Neutrophil (primary cell): ENCODE measurements at regions not wholly inside any gene's neighbourhood (a gene's known extent, or its start where the extent isn't known, plus 50 kb on each side); places are given as distances from the start of the nearest gene placed in this dataset.
"Not testable (repeated sequence)": the region's sequence is repeated elsewhere in the genome, so short reads cannot be mapped to it uniquely, and the experiment has no call there.

Experiments used
- H3K27ac ChIP-seq: fragments of 200-600 bp; sonication (generic); 2 replicates; pipeline ENCODE4 v1.5.1; 2016; ENCODE audit warnings: mild to moderate bottlenecking, moderate library complexity
- H3K27me3 ChIP-seq: fragments of 200-600 bp; sonication (generic); 2 replicates; pipeline ENCODE4 v1.6.0; 2016; ENCODE audit warnings: mild to moderate bottlenecking
- H3K36me3 ChIP-seq: fragments of 200-600 bp; sonication (generic); 2 replicates; pipeline ENCODE4 v1.5.1; 2017
- H3K4me1 ChIP-seq, 2 experiments: fragments of 200-600 bp in 1 of 2; sonication (generic) in 1 of 2; 1 replicate in 1 of 2; 2 replicates in 1 of 2; pipeline versions ENCODE4 v1.5.1 to v1.6.1; 2013 to 2016; ENCODE audit warnings: low read depth in 1 of 2, low read length in 1 of 2, mild to moderate bottlenecking in 1 of 2, moderate library complexity in 1 of 2; ENCODE audit not compliant: control insufficient read depth in 1 of 2, insufficient read depth in 1 of 2
- H3K4me3 ChIP-seq, 2 experiments: fragments of 200-600 bp in 1 of 2; sonication (generic) in 1 of 2; 1 replicate in 1 of 2; 2 replicates in 1 of 2; pipeline ENCODE4 v1.5.1; 2013 to 2016; ENCODE audit warnings: low read depth in 1 of 2, low read length in 1 of 2, mild to moderate bottlenecking in 1 of 2, moderate library complexity in 1 of 2
- H3K9me3 ChIP-seq: fragments of 200-600 bp; sonication (generic); 2 replicates; pipeline ENCODE4 v1.5.1; 2016
- TF ChIP-seq, protein P1 (sequence below): fragments of 200-600 bp; sonication (generic); IDR thresholded peaks from 2 replicates; pipeline ENCODE4 v1.5.1; 2016; ENCODE audit warnings: antibody characterized with exemption

GRCh38 chr9:78698371-78698770 is 401.4 kb downstream of the PSAT1 start:
- H3K4me3 ChIP-seq = no peak overlapping the region
- TF ChIP-seq, protein P1, sequence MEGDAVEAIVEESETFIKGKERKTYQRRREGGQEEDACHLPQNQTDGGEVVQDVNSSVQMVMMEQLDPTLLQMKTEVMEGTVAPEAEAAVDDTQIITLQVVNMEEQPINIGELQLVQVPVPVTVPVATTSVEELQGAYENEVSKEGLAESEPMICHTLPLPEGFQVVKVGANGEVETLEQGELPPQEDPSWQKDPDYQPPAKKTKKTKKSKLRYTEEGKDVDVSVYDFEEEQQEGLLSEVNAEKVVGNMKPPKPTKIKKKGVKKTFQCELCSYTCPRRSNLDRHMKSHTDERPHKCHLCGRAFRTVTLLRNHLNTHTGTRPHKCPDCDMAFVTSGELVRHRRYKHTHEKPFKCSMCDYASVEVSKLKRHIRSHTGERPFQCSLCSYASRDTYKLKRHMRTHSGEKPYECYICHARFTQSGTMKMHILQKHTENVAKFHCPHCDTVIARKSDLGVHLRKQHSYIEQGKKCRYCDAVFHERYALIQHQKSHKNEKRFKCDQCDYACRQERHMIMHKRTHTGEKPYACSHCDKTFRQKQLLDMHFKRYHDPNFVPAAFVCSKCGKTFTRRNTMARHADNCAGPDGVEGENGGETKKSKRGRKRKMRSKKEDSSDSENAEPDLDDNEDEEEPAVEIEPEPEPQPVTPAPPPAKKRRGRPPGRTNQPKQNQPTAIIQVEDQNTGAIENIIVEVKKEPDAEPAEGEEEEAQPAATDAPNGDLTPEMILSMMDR = no peak
- H3K27ac ChIP-seq = peak overlapping the region; percentile 95

GRCh38 chr9:78699217-78699616 is 402.3 kb downstream of the PSAT1 start:
- not testable (repeated sequence) for H3K9me3 ChIP-seq, H3K27me3 ChIP-seq, H3K27ac ChIP-seq, H3K36me3 ChIP-seq, H3K4me3 ChIP-seq
- peaks cover 45 to 48% of the 10 kb centered on the region in 2 experiments for H3K4me1 ChIP-seq

More at GRCh38 chr9:78698371-78698770, 401.4 kb downstream of the PSAT1 start:
- peaks cover 54 to 56% of the 10 kb centered on the region in 2 experiments for H3K4me1 ChIP-seq
- H3K36me3 ChIP-seq = no peaks in the 10 kb centered on the region
- H3K27me3 ChIP-seq = no peaks in the 10 kb centered on the region
- no peaks in the 10 kb centered on the region for H3K9me3 ChIP-seq

DNA sequence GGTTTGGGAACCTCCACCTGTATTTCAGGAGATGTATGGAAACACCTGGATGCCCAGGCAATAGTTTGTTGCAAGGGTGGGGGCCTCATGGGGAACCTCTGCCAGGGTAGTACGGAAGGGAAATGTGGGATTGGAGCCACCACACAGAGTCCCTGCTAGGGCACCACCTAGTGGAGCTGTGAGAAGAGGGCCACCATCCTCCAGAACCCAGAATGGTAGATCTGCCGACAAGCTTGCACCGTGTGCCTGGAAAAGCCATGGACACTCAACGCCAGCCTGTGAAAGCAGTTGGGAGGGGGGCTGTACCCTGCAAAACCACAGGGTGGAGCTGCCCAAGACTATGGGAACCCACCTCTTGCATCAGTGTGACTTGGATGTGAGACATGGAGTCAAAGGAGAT is 407.2 kb downstream of the PSAT1 start:
- not testable (repeated sequence) for H3K27me3 ChIP-seq, H3K9me3 ChIP-seq, H3K36me3 ChIP-seq, H3K27ac ChIP-seq, H3K4me3 ChIP-seq, H3K4me1 ChIP-seq

DNA sequence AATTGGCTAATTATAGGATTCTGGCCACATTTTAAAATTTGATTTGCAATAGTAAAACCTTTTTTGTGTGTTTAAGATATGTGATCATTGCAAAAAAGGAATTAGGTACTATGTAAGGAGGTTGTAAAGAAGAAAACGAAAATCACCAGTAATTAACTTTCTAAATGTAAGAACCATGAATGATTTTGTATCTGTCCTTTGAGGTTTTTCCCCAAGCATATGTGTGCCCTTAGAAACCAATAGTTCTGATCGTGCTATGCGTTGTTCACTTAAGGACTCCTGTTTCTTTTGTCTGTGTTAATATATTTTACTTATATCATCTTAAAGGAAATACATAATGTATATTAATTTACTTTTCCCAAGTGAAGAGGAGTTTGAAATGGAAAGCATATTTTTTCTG is 410.2 kb downstream of the PSAT1 start:
- Histone ChIP-seq H3K9me3 (no peaks in the 10 kb centered on the region), H3K4me3 (no peak overlapping the region)

GRCh38 chr9:78707481-78707991 is 410.6 kb downstream of the PSAT1 start:
- Histone ChIP-seq H3K27ac (no peak overlapping the region), H3K4me1 (no peaks in the 10 kb centered on the region), H3K36me3 (no peaks in the 10 kb centered on the region), H3K4me3 (no peak overlapping the region), H3K9me3 (no peaks in the 10 kb centered on the region), H3K27me3 (no peaks in the 10 kb centered on the region)
- TF ChIP-seq, protein P1 = no peak

More for the DNA sequence above, 410.2 kb downstream of the PSAT1 start:
- no peaks in the 10 kb centered on the region for H3K36me3 ChIP-seq
- TF ChIP-seq, protein P1 = no peak
- H3K27ac ChIP-seq = no peak overlapping the region
- H3K4me1 ChIP-seq = no peaks in the 10 kb centered on the region
- H3K27me3 ChIP-seq = no peaks in the 10 kb centered on the region

DNA sequence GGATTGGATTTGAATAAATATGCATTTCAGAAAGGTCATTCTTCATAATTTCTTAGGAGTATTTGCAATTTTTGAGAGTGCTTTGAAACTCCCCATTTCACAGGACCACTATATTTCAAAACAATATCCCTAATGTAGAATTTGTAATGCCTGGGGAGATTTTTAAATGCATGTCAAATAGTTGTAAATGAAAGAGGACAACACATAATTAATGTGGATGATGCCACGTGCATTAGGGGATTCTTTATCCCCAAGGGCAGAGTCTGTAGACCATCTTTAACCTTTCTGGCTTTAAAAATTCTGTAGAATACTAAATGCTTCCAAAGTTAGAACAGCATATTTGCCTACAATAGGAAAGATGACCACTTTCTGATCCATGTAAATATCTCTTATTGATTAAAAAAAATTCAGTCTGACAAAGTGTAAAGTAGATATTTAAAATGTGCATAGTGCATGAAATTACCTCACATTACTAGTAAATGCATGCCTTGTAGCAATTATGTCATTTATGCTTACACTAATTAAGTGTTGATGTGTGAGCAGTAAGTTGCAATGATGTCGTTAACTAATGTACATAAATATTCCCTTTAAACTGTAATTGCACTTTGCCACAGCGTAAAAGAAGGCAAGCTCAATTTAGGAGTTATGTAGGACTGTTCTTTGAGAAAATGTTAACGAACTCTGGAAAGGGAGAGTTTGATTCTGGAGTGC is 416.1 kb downstream of the PSAT1 start:
- no peaks in the 10 kb centered on the region for H3K27me3 ChIP-seq
- H3K27ac ChIP-seq = no peak overlapping the region
- TF ChIP-seq, protein P1 = no peak
- no peaks in the 10 kb centered on the region for H3K36me3 ChIP-seq
- H3K4me3 ChIP-seq = no peak overlapping the region
- no peaks in the 10 kb centered on the region for H3K4me1 ChIP-seq
- no peaks in the 10 kb centered on the region for H3K9me3 ChIP-seq
